H1 (cell line): ENCODE measurements at regions not wholly inside any gene's neighbourhood (a gene's known extent, or its start where the extent isn't known, plus 50 kb on each side); places are given as distances from the start of the nearest gene placed in this dataset.

Experiments
- CEBPB ChIP-seq: IDR thresholded peaks from 2 replicates; pipeline ENCODE4 v1.6.1; 2012; ENCODE audit warnings: low read depth, low read length
- CTBP2 ChIP-seq: IDR thresholded peaks from 2 replicates; pipeline ENCODE4 v1.7.0; 2011; ENCODE audit warnings: borderline replicate concordance, mild to moderate bottlenecking, moderate library complexity, mixed read lengths, low read length; ENCODE audit not compliant: insufficient read depth, insufficient read length
- GTF2F1 ChIP-seq: IDR thresholded peaks from 2 replicates; pipeline ENCODE4 v1.6.1; 2012; ENCODE audit warnings: low read depth, low read length, improper control_type of control experiment, borderline replicate concordance
- SP1 ChIP-seq: IDR thresholded peaks from 2 replicates; pipeline ENCODE4 v1.6.1; 2011; ENCODE audit warnings: low read depth, low read length

DNA sequence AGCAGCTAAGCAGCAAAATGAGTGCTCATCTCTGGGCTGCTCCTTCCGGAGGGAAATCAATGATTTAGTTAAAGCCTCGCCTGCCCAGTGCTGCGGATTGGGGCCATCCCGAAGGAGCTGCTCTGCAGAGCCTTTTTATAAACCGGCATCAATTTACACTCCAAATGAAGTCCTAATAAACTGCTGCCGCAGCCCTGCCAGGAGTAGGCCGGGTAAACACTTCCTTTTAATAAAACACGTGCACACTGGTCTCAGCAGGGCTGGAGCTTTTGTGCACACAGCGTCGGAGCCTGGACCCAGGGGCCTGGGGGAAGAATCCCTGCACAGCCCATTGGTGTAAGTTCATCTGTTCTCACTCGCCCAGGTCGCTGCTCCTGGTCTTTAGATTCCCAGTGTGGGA lies 79.6 kb upstream of the HS3ST2 start (continued):
- TF ChIP-seq SP1 = no peak
- TF ChIP-seq CEBPB = no peak
- no peak for TF ChIP-seq GTF2F1
- no peak for TF ChIP-seq CTBP2
